ACC112 (cell line): ENCODE measurements at regions not wholly inside any gene's neighbourhood (a gene's known extent, or its start where the extent isn't known, plus 50 kb on each side); places are given as distances from the start of the nearest gene placed in this dataset.

Experiments used
- H2AFZ ChIP-seq: fragments of 200-600 bp; sonication (generic); one replicate; pipeline ENCODE4 v1.6.0; 2017; ENCODE audit warnings: antibody characterized with exemption, low read length; ENCODE audit not compliant: unreplicated experiment
- H3K27ac ChIP-seq: fragments of 200-600 bp; sonication (generic); 2 replicates; pipeline ENCODE4 v1.5.1; 2014; ENCODE audit warnings: low read depth, mild to moderate bottlenecking, antibody characterized with exemption, low read length, moderate library complexity
- H3K27me3 ChIP-seq: fragments of 200-600 bp; sonication (generic); 2 replicates; pipeline ENCODE4 v1.6.1; 2014; ENCODE audit warnings: mild to moderate bottlenecking, antibody characterized with exemption, low read length, moderate library complexity, mixed read lengths; ENCODE audit not compliant: insufficient read depth
- H3K36me3 ChIP-seq: fragments of 200-600 bp; sonication (generic); 2 replicates; pipeline ENCODE4 v1.6.1; 2016; ENCODE audit warnings: mild to moderate bottlenecking, antibody characterized with exemption, low read length, moderate library complexity, mixed read lengths; ENCODE audit not compliant: insufficient read depth
- H3K4me1 ChIP-seq: fragments of 200-600 bp; sonication (generic); one replicate; pipeline ENCODE4 v1.6.1; 2016; ENCODE audit warnings: low read length, mixed read lengths; ENCODE audit not compliant: insufficient read depth, unreplicated experiment, control insufficient read depth
- H3K4me3 ChIP-seq: fragments of 200-600 bp; sonication (generic); 2 replicates; pipeline ENCODE4 v1.5.1; 2014; ENCODE audit warnings: mild to moderate bottlenecking, low read depth, low read length
- H3K79me2 ChIP-seq: fragments of 200-600 bp; sonication (generic); one replicate; pipeline ENCODE4 v1.6.0; 2016; ENCODE audit warnings: low read length; ENCODE audit not compliant: control insufficient read depth, unreplicated experiment, insufficient read depth

- H3K4me3 ChIP-seq, result no peak overlapping the region
- H2AFZ ChIP-seq, result no peak overlapping the region
- H3K79me2 ChIP-seq, result no peaks in the 10 kb centered on the region
- H3K27me3 ChIP-seq, result no peaks in the 10 kb centered on the region
- peaks cover 7% of the 10 kb centered on the region for H3K4me1 ChIP-seq
- H3K36me3 ChIP-seq, result no peaks in the 10 kb centered on the region
- no peak overlapping the region for H3K27ac ChIP-seq
Observed at GRCh38 chr2:12495247-12495868, 221.4 kb upstream of the TRIB2 start.

- Histone ChIP-seq H3K27me3 (no peaks in the 10 kb centered on the region), H3K27ac (no peak overlapping the region), H3K36me3 (no peaks in the 10 kb centered on the region), H3K79me2 (no peaks in the 10 kb centered on the region), H3K4me1 (peaks cover 4% of the 10 kb centered on the region), H2AFZ (no peak overlapping the region), H3K4me3 (no peak overlapping the region)
Observed at GRCh38 chr2:12498286-12498685, 218.4 kb upstream of the TRIB2 start.

GRCh38 chr2:12498704-12499103, 218.0 kb upstream of the TRIB2 start:
- Histone ChIP-seq H2AFZ (no peak overlapping the region), H3K4me1 (no peaks in the 10 kb centered on the region), H3K79me2 (no peaks in the 10 kb centered on the region), H3K4me3 (no peak overlapping the region), H3K27me3 (no peaks in the 10 kb centered on the region), H3K36me3 (no peaks in the 10 kb centered on the region), H3K27ac (no peak overlapping the region)

- Histone ChIP-seq H2AFZ (no peak overlapping the region), H3K4me3 (no peak overlapping the region), H3K4me1 (peaks cover 11% of the 10 kb centered on the region), H3K36me3 (no peaks in the 10 kb centered on the region), H3K27me3 (no peaks in the 10 kb centered on the region), H3K79me2 (no peaks in the 10 kb centered on the region), H3K27ac (no peak overlapping the region)
Observed at GRCh38 chr2:12500899-12501298, 215.8 kb upstream of the TRIB2 start.

GRCh38 chr2:12501469-12502158, 215.1 kb upstream of the TRIB2 start:
- no peaks in the 10 kb centered on the region for H3K79me2 ChIP-seq
- no peak overlapping the region for H2AFZ ChIP-seq
- H3K27ac ChIP-seq, result no peak overlapping the region
- H3K27me3 ChIP-seq, result no peaks in the 10 kb centered on the region
- peaks cover 11% of the 10 kb centered on the region for H3K4me1 ChIP-seq
- no peak overlapping the region for H3K4me3 ChIP-seq
- H3K36me3 ChIP-seq, result no peaks in the 10 kb centered on the region

GRCh38 chr2:12502759-12503158, 214.0 kb upstream of the TRIB2 start:
- peaks cover 21% of the 10 kb centered on the region for H3K4me1 ChIP-seq
- no peaks in the 10 kb centered on the region for H3K36me3 ChIP-seq
- no peaks in the 10 kb centered on the region for H3K27me3 ChIP-seq
- no peak overlapping the region for H3K4me3 ChIP-seq
- H2AFZ ChIP-seq, result no peak overlapping the region
- no peak overlapping the region for H3K27ac ChIP-seq
- H3K79me2 ChIP-seq, result no peaks in the 10 kb centered on the region

- Histone ChIP-seq H3K4me3 (no peak overlapping the region), H3K27ac (no peak overlapping the region), H2AFZ (no peak overlapping the region), H3K36me3 (no peaks in the 10 kb centered on the region), H3K27me3 (no peaks in the 10 kb centered on the region), H3K79me2 (no peaks in the 10 kb centered on the region), H3K4me1 (peaks cover 21% of the 10 kb centered on the region)
Observed at GRCh38 chr2:12504443-12504842, 212.3 kb upstream of the TRIB2 start.

- Histone ChIP-seq H3K27me3 (no peaks in the 10 kb centered on the region), H3K79me2 (no peaks in the 10 kb centered on the region), H3K4me3 (no peak overlapping the region), H3K4me1 (peaks cover 21% of the 10 kb centered on the region), H3K36me3 (no peaks in the 10 kb centered on the region), H3K27ac (no peak overlapping the region), H2AFZ (no peak overlapping the region)
Observed at GRCh38 chr2:12506846-12507245, 209.9 kb upstream of the TRIB2 start.

- Histone ChIP-seq H3K36me3 (no peaks in the 10 kb centered on the region), H3K4me1 (peaks cover 21% of the 10 kb centered on the region), H3K4me3 (no peak overlapping the region), H3K27ac (no peak overlapping the region), H3K79me2 (no peaks in the 10 kb centered on the region), H2AFZ (no peak overlapping the region), H3K27me3 (no peaks in the 10 kb centered on the region)
Observed at GRCh38 chr2:12507295-12507694, 209.4 kb upstream of the TRIB2 start.

GRCh38 chr2:12510070-12510469, 206.7 kb upstream of the TRIB2 start:
- H3K27ac ChIP-seq, result no peak overlapping the region
- no peaks in the 10 kb centered on the region for H3K36me3 ChIP-seq

GRCh38 chr2:12513339-12513738, 203.4 kb upstream of the TRIB2 start:
- H3K27ac ChIP-seq, result no peak overlapping the region
- H3K4me3 ChIP-seq, result no peak overlapping the region
- H3K4me1 ChIP-seq, result no peaks in the 10 kb centered on the region
- no peak overlapping the region for H2AFZ ChIP-seq
- H3K27me3 ChIP-seq, result no peaks in the 10 kb centered on the region
- H3K36me3 ChIP-seq, result no peaks in the 10 kb centered on the region
- no peaks in the 10 kb centered on the region for H3K79me2 ChIP-seq

More at GRCh38 chr2:12510070-12510469, 206.7 kb upstream of the TRIB2 start:
- no peaks in the 10 kb centered on the region for H3K79me2 ChIP-seq
- no peaks in the 10 kb centered on the region for H3K27me3 ChIP-seq
- no peak overlapping the region for H2AFZ ChIP-seq
- no peak overlapping the region for H3K4me3 ChIP-seq
- peaks cover 10% of the 10 kb centered on the region for H3K4me1 ChIP-seq
